GM23338 (cell line): ENCODE measurements at regions not wholly inside any gene's neighbourhood (a gene's known extent, or its start where the extent isn't known, plus 50 kb on each side); places are given as distances from the start of the nearest gene placed in this dataset.

Experiments
- ATAC-seq: fragments of 200-7000 bp; cut with Tn5 transposase; 3 replicates; pipeline ENCODE4 v1.9.1; 2020
- DNase-seq: peaks from one replicate; pipeline ENCODE4 v3.0.0-alpha.2; 2015; ENCODE audit warnings: low spot score
- H2AFZ ChIP-seq: fragments of 200-600 bp; sonication (generic); 2 replicates; pipeline ENCODE4 v1.8.0; 2016; ENCODE audit warnings: antibody characterized with exemption, mild to moderate bottlenecking, moderate library complexity
- H3F3A ChIP-seq: fragments of 200-600 bp; sonication (generic); replicated peaks from 2 replicates; pipeline ENCODE4 v1.8.0; 2017; ENCODE audit warnings: antibody characterized with exemption, mixed run types, low read depth
- H3K27ac ChIP-seq: fragments of 200-600 bp; sonication (generic); 2 replicates; pipeline ENCODE4 v1.6.1; 2016; ENCODE audit warnings: low read depth
- H3K27me3 ChIP-seq: fragments of 200-600 bp; sonication (generic); 2 replicates; pipeline ENCODE4 v1.8.0; 2016; ENCODE audit warnings: mild to moderate bottlenecking, mixed run types, moderate library complexity; ENCODE audit not compliant: insufficient read depth
- H3K36me3 ChIP-seq: fragments of 200-600 bp; sonication (generic); 2 replicates; pipeline ENCODE4 v1.8.0; 2016; ENCODE audit warnings: mild to moderate bottlenecking; ENCODE audit not compliant: insufficient read depth
- H3K4me1 ChIP-seq: fragments of 200-600 bp; sonication (generic); 2 replicates; pipeline ENCODE4 v1.8.0; 2016; ENCODE audit warnings: mild to moderate bottlenecking, moderate library complexity; ENCODE audit not compliant: insufficient read depth
- H3K4me2 ChIP-seq: fragments of 200-600 bp; sonication (generic); 2 replicates; pipeline ENCODE4 v1.7.1; 2017; ENCODE audit warnings: mixed run types
- H3K4me3 ChIP-seq: fragments of 200-600 bp; sonication (generic); 2 replicates; pipeline ENCODE4 v1.6.1; 2016; ENCODE audit warnings: mixed run types
- H3K79me2 ChIP-seq: fragments of 200-600 bp; sonication (generic); replicated peaks from 2 replicates; pipeline ENCODE4 v1.8.0; 2017; ENCODE audit warnings: mild to moderate bottlenecking; ENCODE audit not compliant: insufficient read depth
- H3K9me2 ChIP-seq: fragments of 200-600 bp; sonication (generic); 2 replicates; pipeline ENCODE4 v1.8.0; 2017; ENCODE audit not compliant: insufficient read depth
- H4K20me1 ChIP-seq: fragments of 200-600 bp; sonication (generic); replicated peaks from 2 replicates; pipeline ENCODE4 v1.8.0; 2017; ENCODE audit warnings: mild to moderate bottlenecking; ENCODE audit not compliant: insufficient read depth
- H3K27ac Mint-ChIP-seq: 2 replicates; pipeline ENCODE4 v1.8.0; 2020; ENCODE audit warnings: inconsistent platforms, mild to moderate bottlenecking, moderate library complexity, mixed read lengths
- H3K27me3 Mint-ChIP-seq: 3 replicates; pipeline ENCODE4 v1.8.0; 2022; ENCODE audit warnings: low read depth, mild to moderate bottlenecking, moderate library complexity, mixed read lengths, inconsistent platforms; ENCODE audit not compliant: insufficient read depth, poor library complexity
- H3K36me3 Mint-ChIP-seq: 3 replicates; pipeline ENCODE4 v1.8.0; 2021; ENCODE audit warnings: low read depth, mild to moderate bottlenecking, inconsistent platforms, moderate library complexity, mixed read lengths
- H3K4me1 Mint-ChIP-seq: 3 replicates; pipeline ENCODE4 v1.8.0; 2020; ENCODE audit warnings: mild to moderate bottlenecking, inconsistent platforms, mixed read lengths
- H3K4me3 Mint-ChIP-seq: 3 replicates; pipeline ENCODE4 v1.8.0; 2021; ENCODE audit warnings: moderate library complexity, mild to moderate bottlenecking, inconsistent platforms, mixed read lengths
- H3K9me3 Mint-ChIP-seq: 3 replicates; pipeline ENCODE4 v1.8.0; 2020; ENCODE audit warnings: moderate library complexity, mild to moderate bottlenecking, inconsistent platforms, mixed read lengths
- CREB1 ChIP-seq: fragments of 250-450 bp; sonication (Bioruptor Pico); IDR thresholded peaks from 2 replicates; pipeline ENCODE4 v1.5.0; 2020; ENCODE audit warnings: low read depth, mild to moderate bottlenecking, moderate library complexity
- EZH2 ChIP-seq: fragments of 200-600 bp; sonication (generic); IDR thresholded peaks from one replicate; pipeline ENCODE4 v1.8.0; 2017; ENCODE audit warnings: antibody characterized with exemption, mild to moderate bottlenecking, low read depth; ENCODE audit not compliant: unreplicated experiment
- EZH2phosphoT487 ChIP-seq: fragments of 200-600 bp; sonication (generic); IDR thresholded peaks from one replicate; pipeline ENCODE4 v1.8.1; 2018; ENCODE audit warnings: antibody characterized with exemption; ENCODE audit not compliant: unreplicated experiment
- JUNB ChIP-seq: IDR thresholded peaks from one replicate; pipeline ENCODE4 v1.6.1; 2016; ENCODE audit warnings: antibody characterized with exemption; ENCODE audit not compliant: unreplicated experiment
- NANOG ChIP-seq: IDR thresholded peaks from 2 replicates; pipeline ENCODE4 v1.6.1; 2016; ENCODE audit warnings: antibody characterized with exemption, borderline replicate concordance
- POLR2AphosphoS5 ChIP-seq: IDR thresholded peaks from 2 replicates; pipeline ENCODE4 v1.6.1; 2016; ENCODE audit warnings: antibody characterized with exemption, low read depth
- STAT1 ChIP-seq: IDR thresholded peaks from one replicate; pipeline ENCODE4 v1.6.1; 2016; ENCODE audit warnings: antibody characterized with exemption; ENCODE audit not compliant: unreplicated experiment
- ZNF114 ChIP-seq: fragments of 250-450 bp; sonication (Bioruptor Pico); IDR thresholded peaks from 2 replicates; pipeline ENCODE4 v1.5.0; 2020; ENCODE audit warnings: mild to moderate bottlenecking, moderate library complexity
- ZNF331 ChIP-seq: fragments of 250-450 bp; sonication (Bioruptor Pico); IDR thresholded peaks from 2 replicates; pipeline ENCODE4 v1.5.0; 2020; ENCODE audit warnings: low read depth, mild to moderate bottlenecking, moderate library complexity
- TF ChIP-seq, protein P1 (sequence below): IDR thresholded peaks from one replicate; pipeline ENCODE4 v1.6.1; 2018; ENCODE audit warnings: antibody characterized with exemption; ENCODE audit not compliant: unreplicated experiment
- TF ChIP-seq, protein P2 (sequence below): fragments of 250-450 bp; sonication (Bioruptor Pico); IDR thresholded peaks from 2 replicates; pipeline ENCODE4 v1.5.0; 2020; ENCODE audit warnings: mild to moderate bottlenecking, moderate library complexity
- TF ChIP-seq, protein P3 (sequence below): IDR thresholded peaks from 2 replicates; pipeline ENCODE4 v1.6.1; 2016; ENCODE audit warnings: antibody characterized with exemption
- TF ChIP-seq, protein P4 (sequence below), 2 experiments: fragments of 200-600 bp in 1 of 2; sonication (generic) in 1 of 2; conservative IDR thresholded peaks; 2 replicates each; pipeline versions ENCODE4 v1.5.1 to v1.6.1; 2016 to 2017; ENCODE audit warnings: antibody characterized with exemption in 2 of 2, low read depth in 2 of 2, mild to moderate bottlenecking in 2 of 2, moderate library complexity in 1 of 2

DNA sequence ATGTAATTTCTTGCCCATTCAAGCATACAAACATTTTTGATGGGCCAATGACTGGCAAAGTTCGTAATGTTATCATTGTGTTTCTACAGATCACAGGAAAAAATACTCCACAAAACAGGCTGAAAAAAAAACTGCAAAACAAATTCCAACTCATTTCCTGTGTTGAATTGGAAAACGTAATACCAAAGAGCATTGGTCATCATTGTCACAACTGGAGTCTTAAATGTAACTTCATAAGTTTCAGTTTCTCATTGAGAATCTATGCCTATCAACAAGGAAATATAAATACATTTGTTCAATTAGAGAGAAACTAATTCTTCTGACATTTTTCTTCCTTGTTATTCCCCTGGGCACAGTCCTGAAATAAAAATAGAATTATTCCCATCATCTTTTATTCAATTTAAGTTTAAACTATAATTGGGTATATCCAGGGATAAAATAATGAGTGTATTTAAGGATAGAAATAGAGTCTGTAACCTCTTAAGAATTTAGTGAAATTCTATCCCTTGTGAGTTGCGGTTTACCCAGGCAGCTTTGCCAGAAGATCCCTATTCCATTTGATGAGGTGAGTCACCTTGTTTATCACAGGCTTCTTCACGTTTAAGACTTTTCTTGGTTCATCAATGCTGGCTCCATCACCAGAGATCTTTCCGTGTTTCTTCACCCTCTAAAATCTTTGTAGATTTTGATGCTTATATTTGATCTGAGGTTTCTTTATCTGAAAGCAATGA is 112.7 kb upstream of the ITGA1 start:
- Mint-ChIP-seq H3K4me3 (no peak overlapping the region), H3K27ac (no peak overlapping the region), H3K36me3 (no peaks in the 10 kb centered on the region), H3K9me3 (no peaks in the 10 kb centered on the region; the same call in 2 of the 3 replicates), H3K27me3 (no peaks in the 10 kb centered on the region), H3K4me1 (peaks cover 4% of the 10 kb centered on the region; the same call in 2 of the 3 replicates)
- Histone ChIP-seq H3K4me2 (no peak overlapping the region), H2AFZ (no peak overlapping the region), H3F3A (no peaks in the 10 kb centered on the region), H3K79me2 (no peaks in the 10 kb centered on the region), H3K27ac (no peak overlapping the region), H3K9me2 (no peaks in the 10 kb centered on the region), H3K36me3 (no peaks in the 10 kb centered on the region), H4K20me1 (no peaks in the 10 kb centered on the region), H3K4me1 (peaks cover 5% of the 10 kb centered on the region; the same call in 1 of the 2 replicates), H3K4me3 (no peak overlapping the region), H3K27me3 (no peaks in the 10 kb centered on the region)
- ATAC-seq (no peak), DNase-seq (no peak)
- TF ChIP-seq CREB1 (no peak), NANOG (no peak), JUNB (no peak), STAT1 (no peak), ZNF331 (CRISPR knock-in tag) (no peak), ZNF114 (CRISPR knock-in tag) (no peak), EZH2 (no peak), POLR2AphosphoS5 (no peak), EZH2phosphoT487 (no peak)
- TF ChIP-seq, protein P1, sequence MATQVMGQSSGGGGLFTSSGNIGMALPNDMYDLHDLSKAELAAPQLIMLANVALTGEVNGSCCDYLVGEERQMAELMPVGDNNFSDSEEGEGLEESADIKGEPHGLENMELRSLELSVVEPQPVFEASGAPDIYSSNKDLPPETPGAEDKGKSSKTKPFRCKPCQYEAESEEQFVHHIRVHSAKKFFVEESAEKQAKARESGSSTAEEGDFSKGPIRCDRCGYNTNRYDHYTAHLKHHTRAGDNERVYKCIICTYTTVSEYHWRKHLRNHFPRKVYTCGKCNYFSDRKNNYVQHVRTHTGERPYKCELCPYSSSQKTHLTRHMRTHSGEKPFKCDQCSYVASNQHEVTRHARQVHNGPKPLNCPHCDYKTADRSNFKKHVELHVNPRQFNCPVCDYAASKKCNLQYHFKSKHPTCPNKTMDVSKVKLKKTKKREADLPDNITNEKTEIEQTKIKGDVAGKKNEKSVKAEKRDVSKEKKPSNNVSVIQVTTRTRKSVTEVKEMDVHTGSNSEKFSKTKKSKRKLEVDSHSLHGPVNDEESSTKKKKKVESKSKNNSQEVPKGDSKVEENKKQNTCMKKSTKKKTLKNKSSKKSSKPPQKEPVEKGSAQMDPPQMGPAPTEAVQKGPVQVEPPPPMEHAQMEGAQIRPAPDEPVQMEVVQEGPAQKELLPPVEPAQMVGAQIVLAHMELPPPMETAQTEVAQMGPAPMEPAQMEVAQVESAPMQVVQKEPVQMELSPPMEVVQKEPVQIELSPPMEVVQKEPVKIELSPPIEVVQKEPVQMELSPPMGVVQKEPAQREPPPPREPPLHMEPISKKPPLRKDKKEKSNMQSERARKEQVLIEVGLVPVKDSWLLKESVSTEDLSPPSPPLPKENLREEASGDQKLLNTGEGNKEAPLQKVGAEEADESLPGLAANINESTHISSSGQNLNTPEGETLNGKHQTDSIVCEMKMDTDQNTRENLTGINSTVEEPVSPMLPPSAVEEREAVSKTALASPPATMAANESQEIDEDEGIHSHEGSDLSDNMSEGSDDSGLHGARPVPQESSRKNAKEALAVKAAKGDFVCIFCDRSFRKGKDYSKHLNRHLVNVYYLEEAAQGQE = no peak
- TF ChIP-seq, protein P2, sequence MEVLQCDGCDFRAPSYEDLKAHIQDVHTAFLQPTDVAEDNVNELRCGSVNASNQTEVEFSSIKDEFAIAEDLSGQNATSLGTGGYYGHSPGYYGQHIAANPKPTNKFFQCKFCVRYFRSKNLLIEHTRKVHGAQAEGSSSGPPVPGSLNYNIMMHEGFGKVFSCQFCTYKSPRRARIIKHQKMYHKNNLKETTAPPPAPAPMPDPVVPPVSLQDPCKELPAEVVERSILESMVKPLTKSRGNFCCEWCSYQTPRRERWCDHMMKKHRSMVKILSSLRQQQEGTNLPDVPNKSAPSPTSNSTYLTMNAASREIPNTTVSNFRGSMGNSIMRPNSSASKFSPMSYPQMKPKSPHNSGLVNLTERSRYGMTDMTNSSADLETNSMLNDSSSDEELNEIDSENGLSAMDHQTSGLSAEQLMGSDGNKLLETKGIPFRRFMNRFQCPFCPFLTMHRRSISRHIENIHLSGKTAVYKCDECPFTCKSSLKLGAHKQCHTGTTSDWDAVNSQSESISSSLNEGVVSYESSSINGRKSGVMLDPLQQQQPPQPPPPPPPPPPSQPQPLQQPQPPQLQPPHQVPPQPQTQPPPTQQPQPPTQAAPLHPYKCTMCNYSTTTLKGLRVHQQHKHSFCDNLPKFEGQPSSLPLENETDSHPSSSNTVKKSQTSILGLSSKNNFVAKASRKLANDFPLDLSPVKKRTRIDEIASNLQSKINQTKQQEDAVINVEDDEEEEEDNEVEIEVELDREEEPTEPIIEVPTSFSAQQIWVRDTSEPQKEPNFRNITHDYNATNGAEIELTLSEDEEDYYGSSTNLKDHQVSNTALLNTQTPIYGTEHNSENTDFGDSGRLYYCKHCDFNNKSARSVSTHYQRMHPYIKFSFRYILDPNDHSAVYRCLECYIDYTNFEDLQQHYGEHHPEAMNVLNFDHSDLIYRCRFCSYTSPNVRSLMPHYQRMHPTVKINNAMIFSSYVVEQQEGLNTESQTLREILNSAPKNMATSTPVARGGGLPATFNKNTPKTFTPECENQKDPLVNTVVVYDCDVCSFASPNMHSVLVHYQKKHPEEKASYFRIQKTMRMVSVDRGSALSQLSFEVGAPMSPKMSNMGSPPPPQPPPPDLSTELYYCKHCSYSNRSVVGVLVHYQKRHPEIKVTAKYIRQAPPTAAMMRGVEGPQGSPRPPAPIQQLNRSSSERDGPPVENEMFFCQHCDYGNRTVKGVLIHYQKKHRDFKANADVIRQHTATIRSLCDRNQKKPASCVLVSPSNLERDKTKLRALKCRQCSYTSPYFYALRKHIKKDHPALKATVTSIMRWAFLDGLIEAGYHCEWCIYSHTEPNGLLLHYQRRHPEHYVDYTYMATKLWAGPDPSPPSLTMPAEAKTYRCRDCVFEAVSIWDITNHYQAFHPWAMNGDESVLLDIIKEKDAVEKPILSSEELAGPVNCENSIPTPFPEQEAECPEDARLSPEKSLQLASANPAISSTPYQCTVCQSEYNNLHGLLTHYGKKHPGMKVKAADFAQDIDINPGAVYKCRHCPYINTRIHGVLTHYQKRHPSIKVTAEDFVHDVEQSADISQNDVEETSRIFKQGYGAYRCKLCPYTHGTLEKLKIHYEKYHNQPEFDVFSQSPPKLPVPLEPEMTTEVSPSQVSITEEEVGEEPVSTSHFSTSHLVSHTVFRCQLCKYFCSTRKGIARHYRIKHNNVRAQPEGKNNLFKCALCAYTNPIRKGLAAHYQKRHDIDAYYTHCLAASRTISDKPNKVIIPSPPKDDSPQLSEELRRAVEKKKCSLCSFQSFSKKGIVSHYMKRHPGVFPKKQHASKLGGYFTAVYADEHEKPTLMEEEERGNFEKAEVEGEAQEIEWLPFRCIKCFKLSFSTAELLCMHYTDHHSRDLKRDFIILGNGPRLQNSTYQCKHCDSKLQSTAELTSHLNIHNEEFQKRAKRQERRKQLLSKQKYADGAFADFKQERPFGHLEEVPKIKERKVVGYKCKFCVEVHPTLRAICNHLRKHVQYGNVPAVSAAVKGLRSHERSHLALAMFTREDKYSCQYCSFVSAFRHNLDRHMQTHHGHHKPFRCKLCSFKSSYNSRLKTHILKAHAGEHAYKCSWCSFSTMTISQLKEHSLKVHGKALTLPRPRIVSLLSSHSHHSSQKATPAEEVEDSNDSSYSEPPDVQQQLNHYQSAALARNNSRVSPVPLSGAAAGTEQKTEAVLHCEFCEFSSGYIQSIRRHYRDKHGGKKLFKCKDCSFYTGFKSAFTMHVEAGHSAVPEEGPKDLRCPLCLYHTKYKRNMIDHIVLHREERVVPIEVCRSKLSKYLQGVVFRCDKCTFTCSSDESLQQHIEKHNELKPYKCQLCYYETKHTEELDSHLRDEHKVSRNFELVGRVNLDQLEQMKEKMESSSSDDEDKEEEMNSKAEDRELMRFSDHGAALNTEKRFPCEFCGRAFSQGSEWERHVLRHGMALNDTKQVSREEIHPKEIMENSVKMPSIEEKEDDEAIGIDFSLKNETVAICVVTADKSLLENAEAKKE (CRISPR knock-in tag) = no peak
- TF ChIP-seq, protein P3, sequence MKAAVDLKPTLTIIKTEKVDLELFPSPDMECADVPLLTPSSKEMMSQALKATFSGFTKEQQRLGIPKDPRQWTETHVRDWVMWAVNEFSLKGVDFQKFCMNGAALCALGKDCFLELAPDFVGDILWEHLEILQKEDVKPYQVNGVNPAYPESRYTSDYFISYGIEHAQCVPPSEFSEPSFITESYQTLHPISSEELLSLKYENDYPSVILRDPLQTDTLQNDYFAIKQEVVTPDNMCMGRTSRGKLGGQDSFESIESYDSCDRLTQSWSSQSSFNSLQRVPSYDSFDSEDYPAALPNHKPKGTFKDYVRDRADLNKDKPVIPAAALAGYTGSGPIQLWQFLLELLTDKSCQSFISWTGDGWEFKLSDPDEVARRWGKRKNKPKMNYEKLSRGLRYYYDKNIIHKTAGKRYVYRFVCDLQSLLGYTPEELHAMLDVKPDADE = no peak
- TF ChIP-seq, protein P4, sequence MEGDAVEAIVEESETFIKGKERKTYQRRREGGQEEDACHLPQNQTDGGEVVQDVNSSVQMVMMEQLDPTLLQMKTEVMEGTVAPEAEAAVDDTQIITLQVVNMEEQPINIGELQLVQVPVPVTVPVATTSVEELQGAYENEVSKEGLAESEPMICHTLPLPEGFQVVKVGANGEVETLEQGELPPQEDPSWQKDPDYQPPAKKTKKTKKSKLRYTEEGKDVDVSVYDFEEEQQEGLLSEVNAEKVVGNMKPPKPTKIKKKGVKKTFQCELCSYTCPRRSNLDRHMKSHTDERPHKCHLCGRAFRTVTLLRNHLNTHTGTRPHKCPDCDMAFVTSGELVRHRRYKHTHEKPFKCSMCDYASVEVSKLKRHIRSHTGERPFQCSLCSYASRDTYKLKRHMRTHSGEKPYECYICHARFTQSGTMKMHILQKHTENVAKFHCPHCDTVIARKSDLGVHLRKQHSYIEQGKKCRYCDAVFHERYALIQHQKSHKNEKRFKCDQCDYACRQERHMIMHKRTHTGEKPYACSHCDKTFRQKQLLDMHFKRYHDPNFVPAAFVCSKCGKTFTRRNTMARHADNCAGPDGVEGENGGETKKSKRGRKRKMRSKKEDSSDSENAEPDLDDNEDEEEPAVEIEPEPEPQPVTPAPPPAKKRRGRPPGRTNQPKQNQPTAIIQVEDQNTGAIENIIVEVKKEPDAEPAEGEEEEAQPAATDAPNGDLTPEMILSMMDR (conservative IDR thresholded peaks at IDR 0.05; ENCODE audit: low read depth in 2 of 2) = no peak
